Natural killer cell treated with Interleukin-12 subunit alpha and Interleukin-12 subunit beta and Interleukin-15 and Interleukin-18, amount 100 ng/mL, for 72 hours (primary cell): ENCODE measurements at regions not wholly inside any gene's neighbourhood (a gene's known extent, or its start where the extent isn't known, plus 50 kb on each side); places are given as distances from the start of the nearest gene placed in this dataset.

Source experiments
- ATAC-seq, 2 donors: fragments of 150-1000 bp; cut with Tn5 transposase in 1 of 2; sonication (Bioruptor Pico), chemical (Tn5 transposase) in 1 of 2; 2 replicates each; pipeline ENCODE4 v1.10.0; 2021
- DNase-seq: peaks from one replicate; pipeline ENCODE4 v3.0.0; 2022; ENCODE audit warnings: low spot score
- H3K27ac Mint-ChIP-seq, 2 donors: 1 replicate in 1 of 2; 2 replicates in 1 of 2; pipeline ENCODE4 v1.8.0; 2022; ENCODE audit warnings: mixed read lengths in 2 of 2, mild to moderate bottlenecking in 1 of 2, moderate library complexity in 1 of 2
- H3K27me3 Mint-ChIP-seq, 2 donors: 1 replicate in 1 of 2; 2 replicates in 1 of 2; pipeline ENCODE4 v1.8.0; 2022; ENCODE audit warnings: mixed read lengths in 2 of 2
- H3K36me3 Mint-ChIP-seq: one replicate; pipeline ENCODE4 v1.8.0; 2022; ENCODE audit warnings: mixed read lengths
- H3K4me1 Mint-ChIP-seq, 2 donors: 1 replicate in 1 of 2; 2 replicates in 1 of 2; pipeline ENCODE4 v1.8.0; 2022; ENCODE audit warnings: low read depth in 2 of 2, mixed read lengths in 2 of 2, mild to moderate bottlenecking in 1 of 2
- H3K4me3 Mint-ChIP-seq: one replicate; pipeline ENCODE4 v1.8.0; 2022; ENCODE audit warnings: mixed read lengths
- H3K9me3 Mint-ChIP-seq: 2 replicates; pipeline ENCODE4 v1.8.0; 2022; ENCODE audit warnings: mixed read lengths

DNA sequence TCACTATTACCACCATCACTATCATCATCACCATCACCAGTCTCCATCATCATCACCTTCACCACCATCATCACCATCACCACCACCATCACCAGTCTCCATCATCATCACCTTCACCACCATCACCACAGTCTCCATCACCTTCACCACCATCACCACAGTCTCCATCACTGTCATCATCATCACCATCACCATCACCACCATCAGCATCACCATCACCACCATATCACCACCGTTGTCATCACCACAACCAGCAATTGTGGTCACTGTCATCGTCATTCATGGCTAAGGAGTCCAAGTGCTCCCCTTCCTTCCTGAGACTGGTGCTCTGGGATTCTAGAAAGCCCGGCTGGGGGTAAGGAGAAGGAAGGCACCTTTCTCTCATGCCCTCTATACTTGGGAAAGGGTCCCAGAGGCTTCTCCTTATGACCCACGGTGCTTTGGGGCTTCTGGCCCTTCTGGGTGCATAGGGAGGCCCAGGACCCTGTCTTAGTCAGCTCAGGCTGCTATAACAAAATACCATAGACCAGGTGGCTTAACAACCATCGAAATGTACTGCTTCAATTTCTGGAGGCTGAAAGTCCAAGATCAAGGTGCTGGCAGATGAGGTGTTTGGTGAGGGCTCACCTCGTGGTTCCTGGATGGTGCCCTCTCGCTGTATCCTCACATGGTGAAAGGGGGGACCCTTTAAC lies 93.4 kb upstream of the GSE1 start:
- Mint-ChIP-seq H3K4me1 (peaks cover 17 to 20% of the 10 kb centered on the region in 2 donors), H3K9me3 (peaks cover 10% of the 10 kb centered on the region), H3K27ac (peak overlapping the region; percentile 47 to 91), H3K4me3 (peak overlapping the region; percentile 66), H3K27me3 (peaks cover 5 to 10% of the 10 kb centered on the region in 2 donors), H3K36me3 (peaks cover 11% of the 10 kb centered on the region)
- ATAC-seq, result peak in 1 of 2 donors; percentile 55
- DNase-seq, result no peak

DNA sequence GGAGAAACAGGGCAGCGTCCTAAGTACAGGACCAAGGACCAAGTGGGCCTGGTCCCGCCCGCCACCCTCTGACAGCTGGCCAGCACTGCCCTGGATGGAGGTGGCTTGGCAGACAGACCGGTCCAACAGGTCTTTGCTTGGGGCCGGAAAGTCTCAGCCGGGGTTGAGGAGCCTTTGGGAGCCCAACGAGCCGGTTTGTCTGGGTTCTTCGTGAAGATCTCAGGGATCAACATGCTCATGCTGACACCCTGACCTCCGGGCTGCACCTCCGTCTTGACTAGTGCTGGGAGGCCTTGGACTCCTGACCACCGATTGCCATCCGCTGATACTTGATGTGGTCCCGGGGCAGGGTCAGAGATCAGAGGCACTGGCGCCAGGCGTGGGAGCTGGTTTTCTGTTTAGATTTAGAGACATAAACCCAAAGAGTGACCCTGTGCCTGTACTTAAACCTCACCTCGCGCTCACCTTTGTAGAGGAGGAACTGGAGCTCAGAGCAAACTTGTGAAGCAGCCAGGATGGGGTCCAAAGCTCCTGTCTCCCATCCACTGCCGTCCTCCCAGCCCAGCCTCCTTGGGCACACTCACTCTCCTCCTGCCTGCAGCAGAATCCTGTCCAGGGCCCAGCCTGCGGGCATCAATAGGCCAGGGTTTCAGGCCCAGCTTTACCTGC lies 92.1 kb upstream of the GSE1 start:
- DNase-seq (no peak), ATAC-seq (no peak)
- Mint-ChIP-seq H3K9me3 (peaks cover 10% of the 10 kb centered on the region), H3K36me3 (peaks cover 11% of the 10 kb centered on the region), H3K27ac (peak overlapping the region in 1 of 2 donors; percentile 57), H3K4me1 (peaks cover 17 to 20% of the 10 kb centered on the region in 2 donors), H3K4me3 (no peak overlapping the region), H3K27me3 (peaks cover 5 to 10% of the 10 kb centered on the region in 2 donors)

DNA sequence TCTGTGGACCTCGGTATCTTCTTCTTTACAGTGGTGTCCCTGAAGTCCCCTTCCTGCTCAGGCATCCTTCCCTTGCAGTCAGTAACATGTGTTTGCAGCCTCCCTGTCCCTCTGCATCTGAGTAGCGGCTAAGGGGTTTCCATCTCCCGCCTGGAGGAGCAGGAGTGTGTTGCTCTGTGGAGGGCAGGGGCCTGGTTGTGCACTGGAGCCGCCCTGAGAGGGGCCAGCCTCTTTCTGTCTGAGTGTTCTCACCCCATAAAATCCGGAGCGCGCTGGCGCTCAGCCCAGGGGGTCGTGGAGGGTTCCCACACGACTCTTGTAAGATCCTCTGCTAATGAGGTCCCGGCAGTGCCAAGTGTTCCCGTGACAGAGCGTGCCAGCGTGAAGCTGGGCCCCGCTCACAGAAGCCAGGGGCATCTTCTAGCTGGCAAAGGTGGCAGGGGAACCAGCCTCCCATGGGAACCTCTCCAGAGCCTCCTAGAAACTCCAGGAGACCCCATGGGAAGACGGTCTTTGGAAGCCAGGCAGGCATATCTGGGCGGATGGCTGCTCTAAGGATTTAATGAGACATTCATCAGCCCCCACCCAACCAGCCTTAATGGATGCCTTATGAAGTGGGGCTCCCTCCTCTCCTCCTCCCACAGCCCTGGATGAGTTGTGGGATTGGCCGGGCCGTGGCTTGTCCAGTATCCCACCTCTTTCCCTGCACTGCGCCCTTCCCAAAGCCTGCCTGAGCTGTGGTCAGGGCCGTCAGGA lies 91.4 kb upstream of the GSE1 start:
- H3K36me3 Mint-ChIP-seq, result peaks cover 11% of the 10 kb centered on the region
- H3K27me3 Mint-ChIP-seq, result peaks cover 5 to 10% of the 10 kb centered on the region in 2 donors
- H3K9me3 Mint-ChIP-seq, result peaks cover 10% of the 10 kb centered on the region
- DNase-seq (no peak), ATAC-seq (no peak)
- no peak overlapping the region for H3K4me3 Mint-ChIP-seq
- peaks cover 17 to 20% of the 10 kb centered on the region in 2 donors for H3K4me1 Mint-ChIP-seq
- peak overlapping the region in 1 of 2 donors; percentile 57 for H3K27ac Mint-ChIP-seq

DNA sequence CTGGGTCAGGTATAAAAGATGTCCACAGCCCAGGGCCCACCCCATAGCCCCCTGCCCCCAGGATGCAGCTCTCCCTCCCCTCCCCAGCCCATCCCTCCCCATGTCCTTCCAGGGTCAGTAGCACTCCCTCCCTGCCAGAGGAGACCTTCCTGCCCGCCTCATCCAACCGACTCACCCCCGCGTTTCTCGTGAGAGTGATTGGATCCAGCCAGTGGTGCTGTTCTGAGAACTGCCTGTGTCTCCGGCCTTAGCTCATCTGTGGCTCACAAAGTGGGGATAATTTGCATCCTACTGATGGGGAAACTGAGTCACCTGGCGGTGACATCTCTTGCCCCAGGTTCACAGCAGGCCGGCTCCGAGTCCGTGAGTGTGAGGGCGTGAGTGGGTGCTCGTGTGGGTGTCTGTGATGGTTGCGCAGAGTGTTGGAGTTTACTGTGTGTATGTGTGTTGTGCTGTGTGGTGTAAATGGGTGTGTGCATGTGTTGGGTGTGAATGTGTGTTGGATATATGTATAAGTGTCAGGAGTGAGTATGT lies 90.7 kb upstream of the GSE1 start:
- Mint-ChIP-seq H3K36me3 (peaks cover 11% of the 10 kb centered on the region), H3K27me3 (peaks cover 5 to 10% of the 10 kb centered on the region in 2 donors), H3K4me1 (peaks cover 17 to 20% of the 10 kb centered on the region in 2 donors), H3K9me3 (peaks cover 10% of the 10 kb centered on the region), H3K27ac (peak overlapping the region in 1 of 2 donors; percentile 12), H3K4me3 (no peak overlapping the region)
- ATAC-seq, result no peak
- no peak for DNase-seq

DNA sequence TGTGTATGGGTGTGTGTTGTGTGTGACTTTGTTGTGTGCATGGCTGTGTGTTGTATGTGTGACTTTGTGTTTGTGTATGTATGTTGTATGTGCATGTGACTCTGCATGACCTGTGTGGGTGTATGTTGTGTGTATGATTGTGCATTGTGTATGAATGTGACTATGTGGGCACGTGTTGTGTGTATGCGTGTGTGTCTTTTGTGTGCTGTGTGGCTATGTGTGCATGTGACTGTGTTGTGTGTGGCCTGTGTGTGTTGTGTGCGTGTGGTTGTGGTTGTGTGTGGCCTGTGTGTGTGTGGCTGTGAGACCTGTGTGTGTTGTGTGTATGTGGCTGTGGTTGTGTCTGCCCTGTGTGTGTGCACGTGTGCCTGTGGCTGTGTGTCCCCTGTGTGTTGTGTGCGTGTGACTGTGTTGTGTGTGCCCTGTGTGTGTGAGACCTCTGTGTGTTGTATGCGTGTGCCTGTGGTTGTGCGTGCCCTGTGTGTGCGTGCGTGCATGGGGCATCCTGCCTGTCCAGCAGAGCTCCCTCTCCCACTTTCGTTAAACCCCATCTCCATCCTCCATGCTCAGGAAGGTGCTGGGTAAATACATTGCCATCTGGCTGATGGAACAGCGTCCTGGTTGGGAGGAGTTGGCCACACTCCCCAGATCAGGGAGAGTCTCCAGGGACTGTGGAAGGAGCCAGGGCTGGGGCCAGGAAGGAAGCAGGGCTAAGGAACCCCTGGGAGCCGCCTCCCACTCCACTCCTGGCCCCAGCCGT lies 90.1 kb upstream of the GSE1 start:
- H3K4me1 Mint-ChIP-seq, result peaks cover 20% of the 10 kb centered on the region in 2 donors
- peak overlapping the region in 1 of 2 donors; percentile 12 for H3K27ac Mint-ChIP-seq
- H3K9me3 Mint-ChIP-seq, result peaks cover 10% of the 10 kb centered on the region
- ATAC-seq, result no peak
- DNase-seq, result no peak
- peaks cover 11% of the 10 kb centered on the region for H3K36me3 Mint-ChIP-seq
- H3K27me3 Mint-ChIP-seq, result peaks cover 9 to 10% of the 10 kb centered on the region in 2 donors
- no peak overlapping the region for H3K4me3 Mint-ChIP-seq

DNA sequence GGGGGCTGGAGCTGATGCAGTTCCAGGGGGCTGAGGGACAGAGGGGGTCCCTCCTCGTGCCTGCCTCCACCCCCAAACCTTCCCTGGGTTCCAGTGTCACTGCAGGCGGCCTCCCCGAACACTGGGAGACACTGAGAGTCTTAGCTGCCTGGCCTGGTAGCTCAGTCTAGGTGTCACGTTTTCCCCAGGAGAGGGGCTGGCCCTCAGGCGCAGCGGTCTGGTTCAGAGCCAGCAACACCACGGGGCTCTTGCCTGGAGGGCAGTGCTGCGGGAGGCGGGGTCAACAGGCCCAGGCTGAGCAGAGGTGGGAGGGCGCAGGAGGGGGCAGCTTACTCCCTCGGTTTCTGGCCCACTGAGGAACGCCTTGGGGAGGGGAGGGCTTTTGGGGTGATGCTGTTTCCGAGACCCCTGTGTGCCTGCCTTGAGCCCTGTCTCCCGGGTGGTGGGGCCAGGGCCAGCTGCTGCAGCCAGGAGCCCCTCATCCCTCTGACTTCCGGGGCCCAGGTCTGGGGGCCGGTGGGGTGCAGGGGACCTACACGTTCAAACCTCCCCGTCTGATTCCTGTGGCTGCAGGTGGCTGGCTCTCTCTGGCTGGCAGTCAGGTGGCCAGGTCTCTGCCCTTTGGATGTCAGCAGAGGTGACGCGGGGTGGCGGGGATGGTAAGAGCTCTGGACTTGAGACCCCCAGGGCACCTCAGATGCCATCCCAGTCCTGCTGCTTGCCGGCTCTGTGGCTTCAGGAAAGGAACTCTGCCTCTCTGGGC lies 89.3 kb upstream of the GSE1 start:
- H3K9me3 Mint-ChIP-seq, result peaks cover 9% of the 10 kb centered on the region
- no peak overlapping the region for H3K27ac Mint-ChIP-seq
- H3K36me3 Mint-ChIP-seq, result peaks cover 11% of the 10 kb centered on the region
- H3K4me1 Mint-ChIP-seq, result peaks cover 19 to 22% of the 10 kb centered on the region in 2 donors
- DNase-seq (no peak), ATAC-seq (no peak)
- no peak overlapping the region for H3K4me3 Mint-ChIP-seq
- H3K27me3 Mint-ChIP-seq, result peaks cover 9 to 10% of the 10 kb centered on the region in 2 donors

DNA sequence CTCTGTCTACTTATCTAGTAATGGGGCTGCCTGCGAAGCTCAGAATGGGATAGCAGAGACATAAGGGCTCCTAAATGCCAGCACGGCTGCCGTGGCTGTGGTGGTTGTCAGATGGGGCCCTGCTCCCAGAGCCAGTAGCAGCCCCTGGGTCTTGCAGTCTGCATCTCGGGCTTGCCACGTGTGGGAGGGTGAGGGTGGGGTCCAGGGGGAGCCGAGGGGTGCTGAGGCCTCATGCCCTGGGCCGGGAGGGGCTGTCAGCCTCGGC lies 88.8 kb upstream of the GSE1 start:
- Mint-ChIP-seq H3K36me3 (peaks cover 5% of the 10 kb centered on the region), H3K4me3 (no peak overlapping the region), H3K4me1 (peaks cover 14 to 17% of the 10 kb centered on the region in 2 donors), H3K27me3 (peaks cover 9 to 10% of the 10 kb centered on the region in 2 donors), H3K9me3 (peaks cover 4% of the 10 kb centered on the region), H3K27ac (no peak overlapping the region)
- ATAC-seq (no peak), DNase-seq (no peak)

DNA sequence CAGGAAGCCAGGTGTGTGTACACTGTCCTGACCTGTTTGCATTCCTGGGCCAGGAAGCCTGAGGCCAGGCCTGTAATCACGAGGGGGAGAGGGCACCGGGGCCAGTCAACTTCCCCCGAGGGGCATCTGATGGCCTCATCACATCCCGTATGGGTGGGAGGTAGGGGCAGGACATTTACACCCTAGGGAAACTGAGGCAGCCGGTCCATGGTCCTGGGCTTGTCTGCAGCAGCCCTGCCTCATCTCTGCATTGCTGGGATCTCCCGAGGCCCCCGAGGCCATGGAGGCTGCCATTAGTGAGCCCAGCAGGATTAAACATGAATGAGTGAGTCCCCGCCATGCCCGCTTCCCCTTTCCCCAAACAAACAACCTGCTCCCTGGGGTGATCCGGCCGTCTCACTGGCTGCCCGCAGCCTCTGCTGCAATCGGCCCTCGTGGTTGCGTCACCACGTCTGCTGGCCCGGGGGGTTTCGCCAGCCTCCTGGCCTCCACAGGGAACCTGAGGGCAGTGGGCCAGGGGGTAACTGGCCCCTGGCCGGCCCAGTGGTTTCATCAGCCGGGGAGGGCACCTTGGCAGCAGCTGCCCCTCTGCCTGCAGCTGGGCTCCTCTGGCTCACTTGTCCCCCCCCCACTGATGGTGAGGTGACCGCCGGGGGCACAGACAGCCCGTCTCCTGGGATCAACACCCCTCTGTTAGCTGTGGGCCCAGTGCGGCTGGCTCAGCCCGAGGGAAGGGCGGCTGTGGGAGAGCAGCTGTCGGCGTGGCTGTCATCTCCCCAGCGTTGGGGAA lies 88.3 kb upstream of the GSE1 start:
- DNase-seq, result no peak
- Mint-ChIP-seq H3K9me3 (no peaks in the 10 kb centered on the region), H3K27me3 (peaks cover 9 to 10% of the 10 kb centered on the region in 2 donors), H3K4me1 (peaks cover 9 to 13% of the 10 kb centered on the region in 2 donors), H3K4me3 (no peak overlapping the region), H3K27ac (no peak overlapping the region), H3K36me3 (peaks cover under 1% of the 10 kb centered on the region)
- no peak for ATAC-seq

DNA sequence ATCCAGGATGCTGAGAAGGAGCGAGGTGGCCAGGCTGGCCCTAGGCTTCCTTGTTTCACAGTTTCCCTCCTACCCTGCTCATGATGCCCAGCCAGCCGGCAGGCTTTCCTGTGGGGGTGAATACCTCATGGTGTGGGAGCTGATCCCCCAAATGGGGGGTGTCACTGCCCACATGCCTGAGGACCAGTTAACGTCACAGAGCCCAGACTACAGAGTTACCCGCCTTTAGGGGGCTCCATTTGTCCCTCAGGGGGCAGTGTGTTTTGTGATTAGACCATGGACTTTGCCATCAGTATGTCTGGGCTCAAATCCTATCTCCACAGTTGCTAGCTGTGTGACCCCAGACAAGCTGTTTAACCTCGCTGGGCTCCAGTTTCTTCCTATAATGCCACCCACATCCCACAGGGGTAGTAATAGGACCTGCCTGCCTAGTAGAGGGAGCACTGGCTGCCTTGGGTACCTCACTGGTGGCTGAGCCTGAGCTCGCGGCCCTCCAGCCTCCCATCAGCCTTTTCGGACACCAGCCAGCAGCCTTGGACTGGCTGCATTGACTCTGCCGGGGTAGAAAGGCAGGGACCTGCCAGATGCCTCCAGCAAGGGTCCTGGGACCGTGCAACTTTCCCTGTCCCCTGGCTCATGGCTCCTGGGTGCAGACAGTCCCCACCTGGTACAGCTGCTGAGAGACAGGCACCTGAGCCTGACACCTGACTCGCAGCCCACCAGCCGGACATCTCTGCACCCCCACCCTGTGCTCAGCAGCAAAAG lies 87.5 kb upstream of the GSE1 start:
- Mint-ChIP-seq H3K4me3 (no peak overlapping the region), H3K9me3 (no peaks in the 10 kb centered on the region), H3K27me3 (peaks cover 9 to 10% of the 10 kb centered on the region in 2 donors), H3K4me1 (peaks cover 9 to 16% of the 10 kb centered on the region in 2 donors), H3K27ac (no peak overlapping the region), H3K36me3 (no peaks in the 10 kb centered on the region)
- DNase-seq (no peak), ATAC-seq (no peak)

DNA sequence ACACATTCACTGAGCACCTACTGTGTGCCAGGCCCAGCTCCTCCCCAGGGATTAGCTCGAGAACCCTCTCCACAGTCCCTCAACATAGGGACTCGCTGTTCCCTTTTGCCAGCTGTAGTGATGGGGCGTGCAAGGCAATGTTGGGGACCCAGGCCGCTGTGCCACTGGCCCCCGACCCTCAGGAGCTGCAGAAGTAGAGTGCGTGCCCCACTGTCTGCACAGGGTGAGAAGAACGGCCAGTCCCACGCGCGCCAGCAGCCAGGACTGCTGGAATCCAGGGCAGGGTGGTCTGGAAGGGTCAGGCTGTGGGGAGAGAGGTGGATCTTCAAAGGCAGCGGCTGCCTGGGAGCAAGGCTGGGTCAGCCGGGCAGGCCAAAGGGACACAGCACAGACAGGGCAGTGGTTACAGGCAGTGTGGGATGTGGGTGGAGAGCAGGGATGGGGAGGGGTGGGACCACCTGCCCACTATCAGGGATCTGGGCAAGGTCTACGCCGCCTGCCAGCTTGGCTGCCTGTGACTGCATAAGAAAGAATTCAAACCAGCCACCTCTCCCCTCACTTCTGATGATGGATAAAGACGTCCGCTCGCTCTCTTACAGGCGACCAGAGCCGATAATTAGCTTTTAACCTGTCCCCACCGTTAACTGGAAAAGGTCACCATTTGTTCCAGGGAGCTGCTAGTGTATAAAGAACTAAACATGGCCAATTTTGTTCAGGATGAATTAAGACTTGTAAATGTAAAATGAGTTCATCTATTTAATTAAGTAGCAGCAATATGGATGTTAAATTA lies 86.7 kb upstream of the GSE1 start:
- no peak for DNase-seq
- no peak for ATAC-seq
- Mint-ChIP-seq H3K4me1 (peaks cover 9 to 16% of the 10 kb centered on the region in 2 donors), H3K4me3 (no peak overlapping the region), H3K36me3 (no peaks in the 10 kb centered on the region), H3K9me3 (no peaks in the 10 kb centered on the region), H3K27ac (no peak overlapping the region), H3K27me3 (peaks cover 9 to 10% of the 10 kb centered on the region in 2 donors)

DNA sequence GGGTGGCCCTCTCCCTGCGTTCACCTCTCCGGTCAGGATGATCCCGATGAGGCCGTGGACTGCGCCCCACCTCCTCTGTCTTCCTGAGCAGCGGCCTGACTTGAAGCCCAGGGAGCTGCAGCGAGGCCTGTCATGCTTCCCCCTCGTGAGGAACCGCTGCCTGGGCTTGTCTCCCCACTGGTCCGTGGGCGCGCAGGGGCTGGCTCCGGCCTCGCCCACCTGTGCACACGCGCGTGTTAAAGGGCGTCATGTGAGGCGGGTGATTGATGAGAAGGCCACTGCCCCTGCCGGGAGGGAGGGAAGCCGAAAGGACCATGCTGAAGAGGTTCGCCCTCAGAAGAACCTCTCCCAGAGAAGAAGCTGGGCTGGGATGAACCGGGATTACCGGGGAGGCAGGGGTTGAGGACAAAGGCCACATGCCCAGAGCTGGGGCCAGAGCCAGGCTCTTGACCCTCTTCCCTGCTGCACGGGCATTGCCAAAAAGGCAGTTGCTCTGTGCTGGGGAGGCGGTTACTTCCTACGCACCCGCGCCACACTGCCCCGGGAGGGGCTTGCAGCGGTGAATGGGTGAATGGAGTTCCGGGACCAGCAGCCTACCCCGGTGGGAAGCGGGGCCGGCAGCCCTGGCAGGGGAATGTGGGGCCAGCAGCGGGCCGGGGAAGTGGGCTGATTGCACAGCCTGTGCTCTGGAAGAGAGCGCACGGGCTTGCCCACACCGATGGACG lies 85.9 kb upstream of the GSE1 start:
- Mint-ChIP-seq H3K4me1 (peaks cover 9 to 16% of the 10 kb centered on the region in 2 donors), H3K27ac (peak overlapping the region in 1 of 2 donors; percentile 22), H3K4me3 (no peak overlapping the region), H3K36me3 (no peaks in the 10 kb centered on the region), H3K9me3 (no peaks in the 10 kb centered on the region), H3K27me3 (peaks cover 9 to 10% of the 10 kb centered on the region in 2 donors)
- no peak for ATAC-seq
- no peak for DNase-seq
